VCaP (cell line): ENCODE measurements at regions not wholly inside any gene's neighbourhood (a gene's known extent, or its start where the extent isn't known, plus 50 kb on each side); places are given as distances from the start of the nearest gene placed in this dataset.
"Not testable (repeated sequence)": the region's sequence is repeated elsewhere in the genome, so short reads cannot be mapped to it uniquely, and the experiment has no call there.

ENCODE experiments used
- H3K27ac ChIP-seq: fragments of 450-650 bp; 2 replicates; pipeline ENCODE4 v1.5.1; 2017
- CTCF ChIP-seq: fragments of 450-650 bp; conservative IDR thresholded peaks from 2 replicates; pipeline ENCODE4 v1.5.1; 2017; ENCODE audit warnings: mild to moderate bottlenecking, moderate library complexity

GRCh38 chr4:25505637-25505991 is 128.6 kb downstream of the ANAPC4 start:
- H3K27ac ChIP-seq = no peak overlapping the region
- no peak for TF ChIP-seq CTCF

GRCh38 chr4:25506032-25506571 is 129.0 kb downstream of the ANAPC4 start:
- TF ChIP-seq CTCF = no peak
- no peak overlapping the region for H3K27ac ChIP-seq

GRCh38 chr4:25509646-25510045 is 132.6 kb downstream of the ANAPC4 start:
- no peak for TF ChIP-seq CTCF

DNA sequence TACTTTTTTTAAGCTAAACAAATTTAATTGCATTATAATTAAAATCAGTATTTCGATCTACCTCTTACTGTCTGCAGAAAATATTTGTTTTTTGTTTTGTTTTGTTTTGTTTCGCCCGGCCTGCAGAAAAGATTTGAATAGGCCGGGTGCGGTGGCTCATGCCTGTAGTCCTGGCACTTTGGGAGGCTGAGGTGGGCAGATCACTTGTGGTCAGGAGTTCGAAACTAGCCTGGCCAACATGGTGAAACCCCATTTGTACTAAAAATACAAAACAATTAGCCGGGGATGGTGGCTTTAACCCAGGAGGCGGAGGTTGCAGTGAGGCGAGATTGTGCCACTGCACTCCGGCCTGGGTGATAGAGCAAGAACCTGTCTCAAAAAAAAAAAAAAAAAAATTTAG is 134.8 kb downstream of the ANAPC4 start:
- not testable (repeated sequence) for H3K27ac ChIP-seq

More at GRCh38 chr4:25509646-25510045, 132.6 kb downstream of the ANAPC4 start:
- H3K27ac ChIP-seq = no peak overlapping the region

- H3K27ac ChIP-seq = no peak overlapping the region
- TF ChIP-seq CTCF = no peak
Measured at GRCh38 chr4:25513814-25514213, 136.8 kb downstream of the ANAPC4 start.

- no peak for TF ChIP-seq CTCF
- H3K27ac ChIP-seq = no peak overlapping the region
Measured at GRCh38 chr4:25523405-25523804, 132.2 kb upstream of the SLC34A2 start.

DNA sequence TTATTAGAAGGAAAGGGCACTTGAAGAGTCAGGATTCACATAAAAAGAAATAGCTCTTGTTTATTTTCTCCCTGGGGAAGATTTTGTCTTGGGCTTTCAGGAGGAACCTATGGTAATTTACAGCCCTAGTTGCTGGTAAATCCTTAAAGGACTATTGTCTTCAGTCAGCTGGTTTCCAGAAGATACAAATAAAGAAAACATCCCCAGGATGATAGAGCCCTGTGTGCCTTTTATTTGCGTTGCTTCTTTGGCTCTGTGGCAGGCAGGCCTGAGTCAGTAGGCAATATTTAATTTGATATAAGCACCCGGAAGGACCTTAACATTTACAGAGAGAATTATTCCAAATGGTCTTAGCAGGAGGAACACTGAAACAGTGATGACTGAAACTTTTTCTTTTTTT is 131.0 kb upstream of the SLC34A2 start:
- no peak for TF ChIP-seq CTCF

DNA sequence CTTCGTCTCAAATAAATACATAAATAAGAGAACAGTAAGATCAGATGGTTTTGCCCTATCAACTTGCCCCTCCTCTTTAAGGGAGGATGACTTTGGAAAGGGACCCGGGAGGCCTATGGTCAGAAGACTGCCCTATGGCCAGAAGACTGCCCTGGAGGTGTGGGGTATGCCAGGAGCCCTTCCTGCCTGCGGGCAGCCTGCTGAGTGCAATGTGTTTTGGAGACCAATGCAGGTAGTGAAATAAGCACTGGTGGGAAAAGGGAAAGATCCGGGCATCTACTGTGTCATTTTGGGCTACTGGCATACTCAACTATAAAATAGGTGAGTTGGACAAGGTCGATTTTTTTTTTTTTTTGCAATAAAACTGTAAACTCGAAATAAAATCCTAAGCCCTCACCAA is 129.8 kb upstream of the SLC34A2 start:
- no peak for TF ChIP-seq CTCF
- H3K27ac ChIP-seq = no peak overlapping the region

More for the DNA sequence above, 131.0 kb upstream of the SLC34A2 start:
- peak overlapping the region; percentile 26; the same call in 1 of the 2 replicates for H3K27ac ChIP-seq
